ENCODE measurements at regions not wholly inside any gene's neighbourhood (a gene's known extent, or its start where the extent isn't known, plus 50 kb on each side); places are given as distances from the start of the nearest gene placed in this dataset.

DNA sequence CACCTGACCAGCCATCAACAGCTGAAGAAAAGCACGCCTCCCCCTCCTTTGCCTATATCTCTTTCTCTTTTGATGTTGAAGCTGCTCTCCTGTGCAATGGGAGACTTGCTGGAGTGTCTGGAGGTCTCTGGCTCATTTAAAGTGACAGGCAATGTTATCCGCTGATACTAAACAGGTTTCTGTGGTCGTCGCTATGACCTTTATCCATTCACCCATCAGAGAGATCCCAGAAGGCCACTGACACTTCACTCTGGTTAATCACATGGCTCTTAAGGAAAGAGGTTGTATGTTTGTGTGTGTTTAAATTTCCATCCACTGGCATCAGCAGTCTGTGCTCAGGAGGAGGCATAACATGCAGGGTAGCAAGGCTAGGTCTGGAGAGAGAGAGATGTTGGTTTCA is 277.3 kb downstream of the MTX2 start:
- no peak for DNase-seq

DNA sequence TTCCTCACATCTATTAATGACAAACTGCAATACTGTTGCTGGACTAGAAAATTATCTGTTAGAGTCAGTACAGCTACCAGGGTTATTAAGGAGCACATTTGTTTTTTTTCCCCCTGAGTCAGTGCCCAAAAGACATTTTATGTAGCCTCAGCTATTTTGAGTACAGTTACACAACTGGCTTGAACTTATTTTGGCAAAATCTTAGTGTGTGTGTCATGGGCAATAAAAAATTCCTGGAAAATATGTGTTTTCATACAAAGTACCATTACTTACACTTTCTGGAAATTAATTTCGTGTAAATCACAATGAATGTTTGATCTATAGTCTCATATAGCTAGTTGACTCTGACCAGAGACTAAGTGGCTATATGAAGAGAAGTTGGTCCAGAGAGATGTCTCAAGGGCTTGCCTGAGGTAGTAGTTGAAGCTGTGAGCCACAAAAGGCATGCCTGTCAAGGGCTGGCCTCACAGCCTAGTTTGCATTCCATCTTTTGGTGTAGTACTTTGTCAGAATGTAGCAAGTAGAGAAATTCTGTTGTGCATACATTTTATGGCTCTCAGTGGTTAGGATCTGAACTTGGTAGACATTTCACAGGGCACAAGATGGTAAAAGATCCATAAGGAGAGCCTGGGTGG is 283.4 kb downstream of the MTX2 start:
- no peak for DNase-seq

DNA sequence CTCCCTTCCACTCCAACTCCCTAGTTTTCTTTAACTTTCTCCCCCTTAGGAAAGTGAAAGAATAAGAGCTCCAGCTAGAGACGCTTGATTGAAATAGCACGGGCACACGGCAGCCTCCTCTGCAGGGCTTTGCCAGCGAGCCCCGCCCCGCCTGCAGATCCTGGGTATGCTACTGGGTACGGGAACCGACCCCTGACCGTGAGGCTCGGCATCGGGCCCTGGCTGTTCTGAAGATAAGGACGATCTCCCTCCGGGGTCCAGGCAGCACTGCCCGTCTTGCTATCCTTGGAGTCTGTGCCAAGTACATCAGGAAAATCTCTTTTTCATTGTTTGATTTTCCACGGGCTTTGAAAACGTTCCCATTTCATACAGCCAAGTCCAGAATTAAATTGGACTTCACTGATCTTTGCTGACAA is 284.5 kb downstream of the MTX2 start:
- peak; percentile 26 for DNase-seq

DNA sequence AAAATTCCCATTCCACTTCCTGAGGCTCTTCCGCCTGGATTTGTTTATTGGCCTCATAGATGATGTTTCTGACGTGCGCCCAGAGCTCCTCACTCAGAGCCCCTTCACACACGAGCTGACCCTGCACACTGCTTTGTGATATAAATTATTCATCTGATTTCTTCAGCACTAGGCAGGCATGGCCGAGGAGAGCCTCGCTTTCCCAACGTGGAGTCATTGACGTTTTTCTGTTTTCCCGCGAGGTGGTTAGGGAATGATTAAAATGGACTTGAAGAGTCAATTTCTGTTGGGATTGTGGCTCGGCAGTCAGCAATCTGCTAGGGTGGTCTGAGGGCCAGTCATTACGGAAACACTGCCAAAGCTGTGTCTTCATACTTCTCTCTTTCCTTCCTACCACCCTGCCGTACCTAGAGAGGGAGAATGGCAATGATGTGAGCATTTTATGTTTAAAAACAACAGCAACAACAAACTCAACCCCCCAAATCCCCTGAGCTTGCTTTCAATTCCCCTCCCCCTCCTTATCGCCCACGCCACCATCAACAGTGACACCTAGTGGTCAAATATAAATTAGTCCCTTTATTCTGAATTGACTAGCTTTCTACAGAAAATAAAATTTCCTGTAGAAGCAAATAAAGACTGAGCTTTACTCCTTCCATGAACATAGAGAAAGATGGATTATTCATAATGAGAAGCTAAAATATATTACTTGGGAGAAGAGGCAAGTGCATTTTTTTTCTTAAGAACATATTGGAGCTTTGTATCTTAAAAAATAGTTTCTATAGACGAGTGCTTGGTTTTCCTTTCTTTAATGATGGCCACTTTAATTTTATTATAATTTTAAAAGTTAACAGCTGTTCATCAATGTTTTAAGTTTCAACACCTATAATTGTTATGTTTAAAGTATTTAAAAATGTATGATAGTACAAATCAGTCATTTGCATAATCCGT is 285.1 kb downstream of the MTX2 start:
- peak; percentile 54 for DNase-seq

DNA sequence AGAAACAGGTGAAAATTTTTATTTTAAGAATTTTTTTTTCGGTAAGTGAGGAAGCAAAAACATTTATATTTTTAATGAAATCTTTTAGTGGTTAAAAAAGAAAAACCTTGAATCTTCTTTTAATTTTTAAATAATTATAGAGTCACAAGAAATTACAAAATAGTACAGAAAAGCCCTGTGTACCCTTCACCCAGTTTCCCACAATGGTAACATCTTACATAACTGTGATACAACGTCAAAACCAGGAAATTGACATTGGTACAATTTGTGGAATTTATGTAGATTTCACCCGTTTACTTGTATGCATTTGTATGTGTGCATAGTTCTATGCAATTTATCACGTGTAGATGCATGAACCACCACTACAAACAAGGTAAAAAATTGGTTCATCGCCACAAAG is 285.9 kb downstream of the MTX2 start:
- no peak for DNase-seq

DNA sequence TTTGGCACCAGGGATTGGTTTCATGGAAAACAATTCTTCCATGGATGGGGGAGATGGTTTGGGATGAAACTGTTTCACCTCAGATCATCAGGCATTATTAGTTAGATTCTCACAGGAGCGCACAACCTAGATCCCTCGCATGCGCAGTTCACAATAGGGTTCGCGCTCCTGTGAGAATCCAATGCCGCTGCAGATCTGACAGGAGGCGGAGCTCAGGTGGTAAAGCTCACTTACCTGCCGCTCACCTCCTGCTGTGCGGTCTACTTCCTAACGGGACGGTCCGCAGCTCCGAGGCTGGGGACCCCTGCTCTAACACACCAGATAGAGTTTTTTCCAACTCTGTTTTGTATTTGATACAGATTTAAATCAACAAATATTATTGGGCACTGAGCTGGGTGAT is 286.5 kb downstream of the MTX2 start:
- no peak for DNase-seq

DNA sequence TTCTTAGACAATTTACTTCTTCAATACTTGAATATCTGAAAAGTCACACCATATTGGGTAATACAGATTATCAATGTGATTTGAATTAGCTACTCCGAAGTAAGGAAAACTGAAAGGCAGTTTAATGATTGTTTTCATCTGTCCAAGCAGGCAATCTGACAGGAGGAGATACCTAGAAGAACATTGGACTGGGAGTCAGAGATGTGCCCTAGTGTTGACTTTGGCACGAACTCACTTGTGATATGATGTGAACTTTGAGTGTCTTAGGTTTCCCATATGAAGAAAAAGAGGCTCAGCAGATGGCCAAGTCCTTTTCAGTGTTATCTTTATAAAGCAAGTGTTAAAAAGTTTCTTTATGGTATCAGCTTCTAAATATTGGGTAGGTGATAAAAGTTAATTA is 287.1 kb downstream of the MTX2 start:
- DNase-seq: no peak

DNA sequence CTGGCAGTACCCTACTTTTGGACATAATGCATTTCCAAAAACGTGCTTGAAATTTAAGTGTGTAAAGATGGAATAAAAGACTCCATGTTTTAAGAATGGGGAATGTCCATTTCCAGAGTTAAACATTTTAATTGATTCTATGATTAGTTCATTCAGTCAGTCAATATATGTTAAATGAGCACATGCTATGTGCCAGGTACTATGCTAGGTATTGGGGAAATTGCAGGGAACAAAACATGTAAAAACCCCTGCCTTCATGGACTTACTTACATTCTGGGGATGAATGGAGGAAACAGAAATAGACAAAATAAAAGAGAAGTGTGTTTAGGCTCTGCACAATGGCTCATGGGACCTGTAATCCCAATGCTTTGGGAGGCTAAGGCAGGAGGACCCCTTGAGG is 288.6 kb downstream of the MTX2 start:
- DNase-seq: no peak

DNA sequence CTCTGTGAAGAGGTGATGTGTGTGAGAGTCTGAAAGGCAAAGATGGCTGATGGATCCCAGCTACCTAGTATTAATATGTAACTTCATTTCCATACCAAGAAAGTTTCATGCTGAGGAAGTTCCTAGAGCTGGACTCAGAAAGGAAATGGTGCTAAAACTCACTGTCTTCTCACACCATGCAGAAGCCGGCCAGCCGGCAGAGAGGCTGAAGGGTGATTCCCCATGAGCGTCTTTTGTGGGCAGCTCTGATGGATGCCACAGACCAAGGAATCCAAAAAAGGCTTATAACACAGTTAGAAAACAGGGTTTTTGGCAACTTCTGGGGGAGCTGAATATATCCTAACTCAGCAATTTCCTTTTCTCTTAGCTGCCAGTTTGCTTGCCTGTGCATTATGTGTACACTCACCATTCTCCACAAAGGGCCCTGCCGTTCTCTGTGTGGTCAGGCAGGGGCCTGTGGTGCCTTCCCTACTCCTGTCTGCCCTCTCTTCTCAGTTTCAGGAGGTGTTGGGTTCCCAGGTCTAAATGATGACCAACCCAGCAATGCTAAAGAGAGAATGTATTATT is 289.4 kb downstream of the MTX2 start:
- no peak for DNase-seq

DNA sequence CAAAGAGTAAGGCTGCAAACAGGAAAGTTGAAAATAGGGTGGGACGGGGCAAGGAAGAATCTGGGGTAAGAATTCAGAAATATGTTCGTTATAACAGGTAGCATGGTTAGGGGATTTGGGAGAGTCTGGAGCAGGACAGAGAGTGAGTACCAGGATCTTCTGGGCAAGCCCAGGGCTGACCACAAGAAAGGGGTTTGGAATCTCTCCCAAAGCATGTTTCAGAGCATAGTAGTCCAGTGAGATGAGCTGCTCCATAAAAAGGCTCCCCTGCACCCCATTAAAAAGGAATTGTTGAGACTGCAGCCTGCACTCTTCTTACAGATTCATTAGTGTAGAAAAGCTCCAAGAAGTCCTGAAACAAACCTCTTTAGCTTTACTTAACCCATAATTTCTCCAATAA is 291.1 kb downstream of the MTX2 start:
- DNase-seq: no peak

DNA sequence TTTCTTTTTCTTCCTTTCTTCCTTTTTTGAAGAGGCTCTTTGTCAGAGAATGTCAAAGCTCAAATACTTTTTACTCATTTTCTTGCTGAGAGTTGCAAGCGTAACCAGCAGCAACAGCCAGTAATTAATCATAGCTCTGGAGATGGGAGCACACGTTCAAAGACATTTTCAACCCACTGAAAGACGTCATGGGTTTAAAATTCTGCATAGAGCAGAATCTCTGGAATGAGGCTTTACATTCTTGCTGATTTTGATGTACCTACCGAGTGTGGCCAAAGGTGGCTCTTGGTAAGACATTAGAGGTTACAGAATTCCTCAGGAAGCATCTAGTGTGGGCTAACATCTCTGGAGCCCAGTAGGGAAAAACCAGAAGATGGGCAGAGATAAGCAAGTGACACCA is 292.5 kb downstream of the MTX2 start:
- no peak for DNase-seq

DNA sequence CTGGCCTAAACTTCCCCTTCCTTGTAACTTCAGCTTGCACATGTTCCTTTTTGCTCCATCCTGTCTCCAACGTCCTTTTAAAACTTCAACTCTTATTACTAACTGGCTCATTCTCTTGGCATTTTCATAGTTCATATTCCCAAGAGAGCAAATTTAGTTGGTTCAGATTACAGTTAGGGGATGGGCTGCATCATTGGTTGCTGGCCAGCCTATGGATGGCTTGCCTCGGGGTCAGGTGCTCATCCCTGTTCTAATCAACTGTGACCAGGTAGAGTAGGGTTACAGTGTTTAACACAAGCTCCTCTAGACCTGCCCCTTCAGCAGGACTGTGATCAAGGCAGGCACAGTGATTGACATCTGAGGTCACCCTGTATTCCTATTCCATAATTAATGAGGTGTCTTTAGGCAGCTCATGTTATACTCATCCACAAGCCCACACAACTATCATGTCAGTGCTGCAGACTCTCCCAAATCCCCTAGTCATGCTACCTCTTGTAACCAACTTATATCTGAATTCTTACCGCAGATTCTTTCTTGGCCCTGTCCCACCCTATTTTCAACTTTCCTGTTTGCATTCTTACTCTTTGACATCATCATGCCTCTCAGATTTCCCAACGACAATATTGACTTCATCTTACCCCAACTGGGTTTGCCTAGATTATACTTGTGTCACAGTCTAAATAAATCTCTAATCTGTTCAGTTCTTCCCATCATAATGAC is 293.3 kb downstream of the MTX2 start:
- no peak for DNase-seq

DNA sequence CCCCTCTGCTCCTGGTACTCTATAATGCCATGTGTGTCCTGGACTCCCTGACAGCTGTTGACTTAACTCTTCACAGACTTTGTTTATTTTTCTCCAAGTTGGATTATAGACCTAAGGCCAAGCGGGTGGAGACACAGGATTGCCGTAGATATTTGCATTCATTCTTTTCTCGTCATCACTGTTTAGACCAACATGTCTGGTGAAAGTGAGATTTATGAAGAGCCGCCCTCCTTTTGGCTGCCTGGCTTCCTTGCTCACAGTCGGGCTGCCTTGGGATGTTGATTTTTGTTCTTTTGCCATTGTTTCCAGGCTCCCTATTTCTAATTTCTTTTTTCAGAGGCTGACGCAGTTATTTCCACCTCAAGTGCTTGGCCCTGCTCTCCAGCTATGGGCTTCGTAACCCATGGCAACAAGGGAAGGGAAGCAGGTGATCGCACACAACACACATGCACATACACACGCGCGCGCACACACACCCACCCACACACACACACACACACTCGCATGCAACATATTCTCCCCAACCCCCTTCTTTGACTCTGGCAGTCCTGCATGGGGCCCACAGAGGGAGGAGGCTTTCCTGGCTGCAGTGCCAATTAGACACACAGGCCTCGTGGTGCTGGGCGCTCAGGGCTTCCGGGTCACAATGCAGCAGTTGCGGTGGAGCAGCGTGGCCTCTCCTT is 296.5 kb downstream of the MTX2 start:
- DNase-seq: no peak

DNA sequence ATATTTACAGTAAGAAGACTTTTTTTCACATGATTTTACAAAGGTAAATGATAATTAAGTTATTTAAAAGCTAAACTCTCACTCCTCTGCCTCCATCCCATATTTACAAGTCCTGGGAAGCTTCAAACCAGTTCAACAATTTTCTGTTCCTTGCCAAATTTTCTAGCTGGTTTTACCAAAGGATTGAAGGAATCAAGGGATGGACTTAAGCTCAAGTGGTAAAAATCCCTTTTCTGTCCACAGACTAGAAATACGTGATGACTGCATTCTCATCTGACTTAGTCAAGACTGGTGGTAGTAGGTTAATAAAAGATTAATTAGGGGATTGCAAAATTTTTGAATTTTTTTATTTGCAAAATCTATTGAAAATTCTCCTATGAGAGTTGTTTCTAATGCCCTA is 297.3 kb downstream of the MTX2 start:
- DNase-seq: no peak

DNA sequence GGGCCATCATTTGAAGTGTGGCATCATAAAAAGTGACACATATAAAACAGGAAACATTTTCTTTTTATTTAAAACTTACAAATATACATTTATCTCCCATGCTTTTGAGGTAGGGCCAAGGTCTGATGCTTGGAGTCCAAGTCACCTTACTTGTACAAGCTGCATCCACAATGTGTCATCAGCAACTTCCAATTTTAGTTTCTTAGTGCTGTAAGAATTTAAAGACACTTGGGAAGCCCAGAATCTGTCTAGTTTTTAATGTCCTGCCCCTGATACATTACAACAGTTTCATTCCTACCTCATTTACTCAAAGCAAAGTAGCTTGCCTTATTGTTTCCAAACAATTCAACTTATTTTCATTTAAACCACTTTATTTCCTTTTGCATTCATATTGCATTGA is 297.7 kb downstream of the MTX2 start:
- no peak for DNase-seq

DNA sequence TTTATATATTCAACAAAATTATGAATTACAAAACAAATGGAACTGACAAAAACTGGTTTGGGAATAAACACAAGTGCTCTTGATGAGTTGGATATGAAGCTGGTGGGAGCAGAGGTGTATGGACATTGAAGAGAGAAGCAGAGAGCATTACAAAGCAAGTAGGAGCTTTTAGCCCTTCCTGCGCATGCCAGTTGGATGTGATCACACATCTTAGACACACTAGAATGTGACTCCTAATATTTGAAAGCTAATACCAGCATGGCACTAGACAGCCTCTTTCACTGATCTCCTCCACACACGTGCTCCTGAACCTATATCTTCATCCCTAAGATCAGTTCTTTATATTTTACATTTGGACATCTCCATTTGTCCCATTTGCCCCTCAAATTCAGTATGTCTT is 298.1 kb downstream of the MTX2 start:
- DNase-seq: no peak

DNA sequence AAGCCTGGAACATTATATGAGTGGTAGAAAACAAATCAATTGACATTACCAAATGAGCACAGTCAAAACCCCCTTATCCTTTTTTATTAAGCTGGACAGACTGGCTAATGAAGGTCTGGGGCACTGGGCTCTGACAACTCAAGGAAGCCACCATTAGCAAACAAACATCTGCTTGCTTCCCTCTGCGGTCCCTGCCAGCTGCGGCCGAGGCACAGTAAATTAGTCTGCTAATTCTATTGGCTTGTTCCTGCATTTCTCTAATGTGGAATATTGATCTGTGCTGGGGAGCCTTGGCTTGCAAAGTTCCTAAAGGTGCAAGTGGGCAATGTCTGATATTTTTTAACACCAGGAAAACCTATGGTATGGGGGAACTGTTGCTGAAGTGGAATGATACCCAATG is 300.3 kb downstream of the MTX2 start:
- no peak for DNase-seq

DNA sequence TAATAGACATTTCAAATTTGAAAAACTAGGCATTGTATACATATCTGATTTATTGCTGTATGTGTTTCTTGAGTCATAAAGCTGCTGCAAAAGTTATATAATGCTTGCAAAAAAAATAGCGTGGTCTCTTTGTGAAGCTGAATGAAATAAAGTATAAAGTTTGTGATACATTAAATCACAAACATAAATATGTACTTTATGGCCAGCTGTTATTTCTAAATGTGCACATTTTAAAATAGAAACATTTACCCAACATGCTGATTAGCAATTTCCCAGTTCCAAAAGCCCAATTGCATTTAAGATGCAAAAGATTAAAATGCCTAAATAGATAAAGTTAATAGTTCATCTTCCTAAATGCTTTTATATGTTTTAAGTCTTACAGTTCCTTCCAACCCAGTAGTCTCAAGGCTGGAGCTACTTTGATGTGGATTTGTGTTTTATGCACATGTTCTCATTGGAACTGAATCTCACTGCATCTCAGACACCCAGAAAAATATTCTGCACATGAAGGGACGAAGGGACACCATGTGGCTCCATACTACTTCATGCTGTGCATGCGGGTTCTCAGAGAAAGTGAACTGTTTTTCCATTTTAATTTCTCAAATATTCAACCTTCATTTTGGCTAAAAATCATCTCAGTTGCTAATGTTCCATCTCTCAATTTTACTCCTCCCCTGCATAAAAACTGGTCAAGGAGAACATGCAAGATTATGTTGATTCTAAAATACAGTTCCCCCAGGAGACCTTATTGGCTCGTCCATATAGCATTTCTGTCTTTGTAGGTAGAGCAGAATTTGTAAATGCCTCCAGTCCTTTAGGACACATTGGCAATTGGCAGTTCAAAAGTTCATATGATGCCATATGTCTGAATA is 304.6 kb downstream of the MTX2 start:
- DNase-seq: no peak

DNA sequence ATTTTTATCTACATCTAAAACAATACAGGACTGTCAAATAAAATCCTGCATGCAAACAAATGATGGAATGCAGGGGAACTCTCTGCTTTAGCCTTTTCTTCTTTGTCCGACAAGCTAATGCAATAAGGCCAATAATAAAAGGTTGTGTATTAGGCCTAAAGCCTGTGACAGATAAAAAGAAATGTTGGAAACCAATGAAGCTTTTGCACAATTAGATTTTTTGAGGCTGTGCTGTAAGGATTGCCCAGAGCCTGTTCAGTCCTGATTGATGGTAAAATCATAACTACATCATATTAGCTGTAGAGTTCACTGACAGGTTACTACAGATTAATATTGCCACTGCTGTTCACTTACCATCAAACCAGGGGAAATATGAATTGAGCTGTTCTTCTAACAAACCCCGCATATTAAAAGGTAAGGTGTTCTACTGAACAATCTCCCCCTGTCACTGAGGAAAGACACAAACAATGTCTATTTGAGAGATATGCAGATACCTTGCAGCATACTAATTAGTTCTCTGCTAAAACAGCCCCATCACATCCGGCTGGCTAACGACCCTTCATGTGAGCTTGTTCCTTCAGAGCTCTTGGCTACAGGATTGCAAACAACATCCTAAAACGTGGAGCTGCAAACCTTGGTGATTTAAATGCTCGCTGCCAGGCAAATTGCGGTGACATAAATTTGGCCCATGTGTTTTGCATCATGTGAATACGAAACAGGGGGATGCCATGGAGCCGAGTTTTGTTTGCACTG is 305.4 kb downstream of the MTX2 start:
- DNase-seq: no peak

DNA sequence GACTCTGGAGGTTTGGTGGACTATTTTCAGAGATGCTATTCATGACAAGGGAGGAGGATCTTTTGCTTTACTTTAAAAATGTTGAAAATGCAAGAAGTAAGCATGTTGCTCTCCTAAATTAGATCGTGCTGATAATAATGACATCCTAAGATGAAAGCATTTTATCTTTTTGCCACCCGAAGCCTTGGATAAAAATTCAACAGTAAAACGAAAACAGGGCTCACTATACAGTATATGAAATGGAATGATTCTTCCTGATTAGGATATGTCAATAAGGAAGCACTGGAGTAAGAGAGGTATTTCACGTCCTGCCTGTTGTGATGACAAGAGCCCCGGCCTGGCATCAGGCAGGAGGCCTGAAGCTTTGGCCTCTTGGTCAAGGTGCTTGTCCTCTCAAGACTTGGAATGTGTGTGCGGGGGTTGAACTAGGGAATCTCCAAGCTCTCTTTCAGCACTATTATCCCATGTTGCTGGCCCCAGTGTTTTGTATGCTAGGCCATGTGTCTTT is 306.0 kb downstream of the MTX2 start:
- DNase-seq: no peak

DNA sequence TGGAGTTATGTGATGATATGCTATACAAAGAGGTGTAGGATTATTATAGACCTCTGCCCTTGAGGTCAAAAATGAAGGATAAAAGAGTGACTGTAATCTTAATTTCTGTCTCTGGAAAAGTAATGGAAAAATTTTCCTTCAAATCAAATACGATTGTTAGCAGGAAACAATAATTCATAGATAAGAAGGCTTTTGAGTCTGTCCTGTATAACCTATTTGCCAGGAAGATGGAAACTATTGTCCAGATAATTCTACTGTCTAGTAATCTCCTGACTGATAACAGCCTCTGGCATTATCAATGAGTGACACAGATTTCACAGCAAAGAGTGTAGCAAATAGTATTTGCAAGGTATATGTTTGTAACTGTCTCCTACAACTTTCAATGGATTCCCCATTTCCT is 307.8 kb downstream of the MTX2 start:
- no peak for DNase-seq
